H9 (cell line): ENCODE measurements at regions not wholly inside any gene's neighbourhood (a gene's known extent, or its start where the extent isn't known, plus 50 kb on each side); places are given as distances from the start of the nearest gene placed in this dataset.

Experiments
- DNase-seq: peaks from one replicate; pipeline ENCODE4 v3.0.0-alpha.2; 2017
- H2AFZ ChIP-seq: one replicate; pipeline ENCODE4 v1.6.1; 2013; ENCODE audit warnings: mild to moderate bottlenecking, low read length, control low read depth, moderate library complexity
- H2AK5ac ChIP-seq: 2 replicates; pipeline ENCODE4 v1.6.1; 2013; ENCODE audit warnings: low read length, control low read depth, mixed read lengths; ENCODE audit not compliant: insufficient read length
- H2BK120ac ChIP-seq: one replicate; pipeline ENCODE4 v1.6.1; 2013; ENCODE audit warnings: low read depth, mild to moderate bottlenecking, low read length, control low read depth, inconsistent platforms; ENCODE audit not compliant: poor library complexity, severe bottlenecking
- H2BK12ac ChIP-seq: 2 replicates; pipeline ENCODE4 v1.6.1; 2013; ENCODE audit warnings: low read length, control low read depth, mixed read lengths, low read depth; ENCODE audit not compliant: insufficient read length
- H2BK15ac ChIP-seq: 2 replicates; pipeline ENCODE4 v1.6.1; 2013; ENCODE audit warnings: low read depth, low read length, control low read depth
- H2BK20ac ChIP-seq: one replicate; pipeline ENCODE4 v1.6.1; 2013; ENCODE audit warnings: low read depth, mild to moderate bottlenecking, low read length, control low read depth, inconsistent platforms; ENCODE audit not compliant: poor library complexity, severe bottlenecking
- H2BK5ac ChIP-seq: 2 replicates; pipeline ENCODE4 v1.6.1; 2013; ENCODE audit warnings: low read length, control low read depth, mixed read lengths; ENCODE audit not compliant: insufficient read length
- H3K14ac ChIP-seq: 2 replicates; pipeline ENCODE4 v1.6.1; 2013; ENCODE audit warnings: low read length, control low read depth; ENCODE audit not compliant: insufficient read depth
- H3K18ac ChIP-seq: 2 replicates; pipeline ENCODE4 v1.6.1; 2013; ENCODE audit warnings: low read depth, mild to moderate bottlenecking, mixed read lengths, low read length, control low read depth; ENCODE audit not compliant: insufficient read length
- H3K23ac ChIP-seq: 2 replicates; pipeline ENCODE4 v1.6.1; 2013; ENCODE audit warnings: low read length, control low read depth, mixed read lengths, low read depth; ENCODE audit not compliant: insufficient read length
- H3K23me2 ChIP-seq: 2 replicates; pipeline ENCODE4 v1.6.1; 2013; ENCODE audit warnings: low read depth, mild to moderate bottlenecking, mixed read lengths, low read length, control low read depth; ENCODE audit not compliant: insufficient read length, poor library complexity, severe bottlenecking
- H3K27ac ChIP-seq: 2 replicates; pipeline ENCODE4 v1.5.1; 2013; ENCODE audit warnings: low read length, control low read depth, mixed read lengths, low read depth; ENCODE audit not compliant: insufficient read length
- H3K27me3 ChIP-seq: 2 replicates; pipeline ENCODE4 v1.6.1; 2013; ENCODE audit warnings: low read length, control low read depth, inconsistent platforms; ENCODE audit not compliant: insufficient read depth
- H3K4ac ChIP-seq: 2 replicates; pipeline ENCODE4 v1.6.1; 2013; ENCODE audit warnings: low read depth, mild to moderate bottlenecking, control low read depth, inconsistent platforms, low read length, moderate library complexity
- H3K4me1 ChIP-seq: 2 replicates; pipeline ENCODE4 v1.6.1; 2013; ENCODE audit warnings: low read length, control low read depth, inconsistent platforms; ENCODE audit not compliant: insufficient read depth
- H3K4me2 ChIP-seq: 2 replicates; pipeline ENCODE4 v1.6.1; 2013; ENCODE audit warnings: low read length, control low read depth, mixed read lengths; ENCODE audit not compliant: insufficient read length, insufficient read depth
- H3K56ac ChIP-seq: 2 replicates; pipeline ENCODE4 v1.6.1; 2013; ENCODE audit warnings: low read depth, mild to moderate bottlenecking, mixed read lengths, low read length, control low read depth; ENCODE audit not compliant: insufficient read length
- H3K79me1 ChIP-seq: 2 replicates; pipeline ENCODE4 v1.6.1; 2013; ENCODE audit warnings: low read depth, mild to moderate bottlenecking, moderate library complexity, low read length, control low read depth, inconsistent platforms; ENCODE audit not compliant: insufficient read depth, poor library complexity, severe bottlenecking
- H3K79me2 ChIP-seq: 2 replicates; pipeline ENCODE4 v1.6.1; 2013; ENCODE audit warnings: low read length, control low read depth, inconsistent platforms; ENCODE audit not compliant: insufficient read depth
- H3K9ac ChIP-seq: 2 replicates; pipeline ENCODE4 v1.6.1; 2013; ENCODE audit warnings: low read length, control low read depth, mixed read lengths; ENCODE audit not compliant: insufficient read length; ENCODE audit errors: extremely low read depth
- H3K9me3 ChIP-seq: one replicate; pipeline ENCODE4 v1.6.1; 2013; ENCODE audit warnings: low read depth, low read length, inconsistent platforms; ENCODE audit not compliant: control insufficient read depth
- H3T11ph ChIP-seq: one replicate; pipeline ENCODE4 v1.6.1; 2013; ENCODE audit warnings: mild to moderate bottlenecking, low read length, control low read depth, inconsistent platforms
- H4K20me1 ChIP-seq: one replicate; pipeline ENCODE4 v1.6.1; 2013; ENCODE audit not compliant: control insufficient read depth, insufficient read length, insufficient read depth
- H4K5ac ChIP-seq: 2 replicates; pipeline ENCODE4 v1.6.1; 2013; ENCODE audit warnings: low read depth, mild to moderate bottlenecking, mixed read lengths, low read length, control low read depth; ENCODE audit not compliant: insufficient read length
- H4K8ac ChIP-seq: replicated peaks from 2 replicates; pipeline ENCODE4 v1.6.1; 2013; ENCODE audit warnings: low read length, control low read depth, mixed read lengths, low read depth; ENCODE audit not compliant: insufficient read length
- H4K91ac ChIP-seq: 2 replicates; pipeline ENCODE4 v1.6.1; 2013; ENCODE audit warnings: low read depth, mild to moderate bottlenecking, moderate library complexity, mixed read lengths, low read length, control low read depth; ENCODE audit not compliant: insufficient read length
- H3K27ac Mint-ChIP-seq, 3 experiments: 2 replicates in 2 of 3; 3 replicates in 1 of 3; pipeline ENCODE4 v1.8.0; 2020 to 2021; ENCODE audit warnings: mixed read lengths in 3 of 3, mild to moderate bottlenecking in 1 of 3, moderate library complexity in 1 of 3
- H3K27me3 Mint-ChIP-seq: 2 replicates; pipeline ENCODE4 v1.8.0; 2021; ENCODE audit warnings: low read depth, mild to moderate bottlenecking, moderate library complexity, mixed read lengths
- H3K36me3 Mint-ChIP-seq, 3 experiments: 2 replicates in 2 of 3; 3 replicates in 1 of 3; pipeline ENCODE4 v1.8.0; 2020 to 2021; ENCODE audit warnings: low read depth in 3 of 3, mixed read lengths in 3 of 3; ENCODE audit not compliant: insufficient read depth in 1 of 3
- H3K4me1 Mint-ChIP-seq, 2 experiments: 2 replicates each; pipeline ENCODE4 v1.8.0; 2020; ENCODE audit warnings: mixed read lengths in 2 of 2
- H3K4me3 Mint-ChIP-seq, 2 experiments: 2 replicates in 1 of 2; 3 replicates in 1 of 2; pipeline ENCODE4 v1.8.0; 2020 to 2021; ENCODE audit warnings: mild to moderate bottlenecking in 2 of 2, mixed read lengths in 2 of 2, moderate library complexity in 1 of 2
- H3K9me3 Mint-ChIP-seq, 2 experiments: 2 replicates in 1 of 2; 3 replicates in 1 of 2; pipeline ENCODE4 v1.8.0; 2020; ENCODE audit warnings: mild to moderate bottlenecking in 2 of 2, mixed read lengths in 2 of 2, moderate library complexity in 1 of 2
- CTCF ChIP-seq: fragments of 200-600 bp; sonication (generic); conservative IDR thresholded peaks from 3 replicates; pipeline ENCODE4 v1.8.0; 2021; ENCODE audit warnings: antibody characterized with exemption, mild to moderate bottlenecking
- WGBS: extraction: QIAGEN DNeasy Blood & Tissue Kit; methylation state at CpG from one replicate; pipeline ENCODE4 v1.1.7; 2013; ENCODE audit warnings: missing lambda C conversion rate, low lambda C conversion rate, mixed read lengths; ENCODE audit not compliant: insufficient read length; ENCODE audit errors: extremely low coverage; 5-methylcytosine and 5-hydroxymethylcytosine counted together

DNA sequence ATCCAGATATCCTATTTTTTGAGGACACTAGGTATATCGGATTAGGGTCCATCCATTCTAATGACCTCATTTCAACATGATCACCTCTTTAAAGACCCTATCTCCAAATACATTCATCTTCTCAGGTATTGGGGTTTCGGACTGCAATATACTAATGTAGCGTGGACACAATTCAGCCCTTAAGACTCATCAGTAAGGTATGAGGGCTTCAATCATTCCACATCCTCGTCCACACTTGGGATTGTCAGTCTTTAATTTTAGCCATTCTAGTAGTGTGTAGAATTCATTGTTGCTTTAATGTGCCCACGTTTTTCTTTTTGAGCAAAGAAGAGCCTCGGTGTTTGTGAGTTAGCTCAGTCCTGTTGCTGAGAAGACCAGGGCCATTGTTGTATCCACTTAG, 177.0 kb upstream of the TBX3 start:
- Histone ChIP-seq H2BK5ac (no peak overlapping the region), H3K4me1 (peaks cover 3% of the 10 kb centered on the region; the same call in 1 of the 2 replicates), H3K27me3 (no peaks in the 10 kb centered on the region), H2BK12ac (no peak overlapping the region), H3K9ac (no peak overlapping the region), H2AFZ (no peak overlapping the region), H3T11ph (no peak overlapping the region), H3K56ac (no peak overlapping the region), H4K5ac (no peak overlapping the region), H3K18ac (no peak overlapping the region), H2BK15ac (no peak overlapping the region), H4K8ac (no peak overlapping the region), H3K4me2 (no peak overlapping the region), H3K14ac (no peak overlapping the region), H3K9me3 (no peaks in the 10 kb centered on the region), H2BK120ac (no peak overlapping the region), H4K20me1 (no peaks in the 10 kb centered on the region), H4K91ac (no peak overlapping the region), H3K79me2 (no peaks in the 10 kb centered on the region), H3K79me1 (no peaks in the 10 kb centered on the region), H2BK20ac (no peak overlapping the region), H3K4ac (no peak overlapping the region), H3K27ac (no peak overlapping the region), H2AK5ac (no peak overlapping the region), H3K23ac (no peak overlapping the region), H3K23me2 (no peaks in the 10 kb centered on the region)
- H3K36me3 Mint-ChIP-seq, result no peaks in the 10 kb centered on the region
- TF ChIP-seq CTCF, result no peak
- no peaks in the 10 kb centered on the region for H3K9me3 Mint-ChIP-seq
- no peak overlapping the region for H3K27ac Mint-ChIP-seq
- no peaks in the 10 kb centered on the region; the same call in 1 of the 2 replicates for H3K27me3 Mint-ChIP-seq
- H3K4me3 Mint-ChIP-seq, result no peak overlapping the region
- no CpG with 5 or more reads among the region's 6 CpGs for WGBS
- no peak for DNase-seq
- peaks cover 15 to 17% of the 10 kb centered on the region in 2 experiments for H3K4me1 Mint-ChIP-seq
